SKM-1 treated with dmso at 0.1 percent for 144 hours (cell line): ENCODE measurements at regions not wholly inside any gene's neighbourhood (a gene's known extent, or its start where the extent isn't known, plus 50 kb on each side); places are given as distances from the start of the nearest gene placed in this dataset.

ENCODE experiments used
- DNase-seq: peaks from one replicate; lab custom pipeline; 2025; ENCODE audit not compliant: unreplicated experiment; lab: John Stamatoyannopoulos, UW

GRCh38 chr7:124432009-124432578, 333.5 kb downstream of the GPR37 start:
- no peak for DNase-seq

GRCh38 chr7:124429923-124430322, 335.7 kb downstream of the GPR37 start:
- no peak for DNase-seq

- DNase-seq, result no peak
These were observed 336.8 kb downstream of the GPR37 start for GRCh38 chr7:124428781-124429180.

- DNase-seq, result no peak
These were observed 339.0 kb downstream of the GPR37 start for GRCh38 chr7:124426621-124427020.

GRCh38 chr7:124423863-124424262, 341.7 kb downstream of the GPR37 start:
- no peak for DNase-seq

GRCh38 chr7:124422081-124422480, 343.5 kb downstream of the GPR37 start:
- no peak for DNase-seq

GRCh38 chr7:124420367-124420766, 345.2 kb downstream of the GPR37 start:
- no peak for DNase-seq

- no peak for DNase-seq
These were observed 352.6 kb downstream of the GPR37 start for GRCh38 chr7:124413029-124413428.

GRCh38 chr7:124412531-124412930, 353.1 kb downstream of the GPR37 start:
- no peak for DNase-seq

- no peak for DNase-seq
These were observed 353.8 kb downstream of the GPR37 start for GRCh38 chr7:124411796-124412195.

GRCh38 chr7:124403587-124403986, 362.0 kb downstream of the GPR37 start:
- no peak for DNase-seq

GRCh38 chr7:124403112-124403511, 362.5 kb downstream of the GPR37 start:
- DNase-seq, result no peak

- no peak for DNase-seq
These were observed 365.7 kb downstream of the GPR37 start for GRCh38 chr7:124399941-124400340.

- DNase-seq, result no peak
These were observed 366.2 kb upstream of the TMEM229A start for GRCh38 chr7:124398937-124399552.

- DNase-seq, result no peak
These were observed 364.3 kb upstream of the TMEM229A start for GRCh38 chr7:124397134-124397533.

GRCh38 chr7:124390301-124390700, 357.4 kb upstream of the TMEM229A start:
- no peak for DNase-seq

GRCh38 chr7:124388751-124389150, 355.9 kb upstream of the TMEM229A start:
- no peak for DNase-seq

- no peak for DNase-seq
These were observed 354.2 kb upstream of the TMEM229A start for GRCh38 chr7:124387056-124387455.

- DNase-seq, result no peak
These were observed 346.4 kb upstream of the TMEM229A start for GRCh38 chr7:124379296-124379695.

GRCh38 chr7:124376111-124376510, 343.2 kb upstream of the TMEM229A start:
- no peak for DNase-seq

- DNase-seq, result no peak
These were observed 342.5 kb upstream of the TMEM229A start for GRCh38 chr7:124375391-124375790.

GRCh38 chr7:124369310-124369709, 336.4 kb upstream of the TMEM229A start:
- no peak for DNase-seq

- DNase-seq, result peak; percentile 20
These were observed 333.3 kb upstream of the TMEM229A start for GRCh38 chr7:124366118-124366517.
